Activated naive CD8-positive, alpha-beta T cell (primary cell): ENCODE measurements at regions not wholly inside any gene's neighbourhood (a gene's known extent, or its start where the extent isn't known, plus 50 kb on each side); places are given as distances from the start of the nearest gene placed in this dataset.
"Not testable (repeated sequence)": the region's sequence is repeated elsewhere in the genome, so short reads cannot be mapped to it uniquely, and the experiment has no call there.

Experiments used
- H3K27ac Mint-ChIP-seq: one replicate; pipeline ENCODE4 v1.8.0; 2021; ENCODE audit warnings: mixed read lengths
- H3K27me3 Mint-ChIP-seq: one replicate; pipeline ENCODE4 v1.8.0; 2021; ENCODE audit warnings: mixed read lengths
- H3K36me3 Mint-ChIP-seq: one replicate; pipeline ENCODE4 v1.8.0; 2021; ENCODE audit warnings: mixed read lengths
- H3K4me1 Mint-ChIP-seq: one replicate; pipeline ENCODE4 v1.8.0; 2021; ENCODE audit warnings: low read depth, mixed read lengths
- H3K4me3 Mint-ChIP-seq: one replicate; pipeline ENCODE4 v1.8.0; 2021; ENCODE audit warnings: mild to moderate bottlenecking, mixed read lengths
- H3K9me3 Mint-ChIP-seq: one replicate; pipeline ENCODE4 v1.8.0; 2021; ENCODE audit warnings: low read depth, mixed read lengths

- Mint-ChIP-seq H3K9me3 (no peaks in the 10 kb centered on the region), H3K4me1 (no peaks in the 10 kb centered on the region), H3K27ac (no peak overlapping the region), H3K4me3 (no peak overlapping the region), H3K36me3 (no peaks in the 10 kb centered on the region), H3K27me3 (peaks cover 6% of the 10 kb centered on the region)
Observed at GRCh38 chr20:36082315-36082915, 72.1 kb upstream of the EPB41L1 start.

- not testable (repeated sequence) for H3K4me1 Mint-ChIP-seq, H3K4me3 Mint-ChIP-seq, H3K27ac Mint-ChIP-seq, H3K36me3 Mint-ChIP-seq, H3K27me3 Mint-ChIP-seq, H3K9me3 Mint-ChIP-seq
Observed at GRCh38 chr20:36083200-36083599, 71.3 kb upstream of the EPB41L1 start.

- no peaks in the 10 kb centered on the region for H3K9me3 Mint-ChIP-seq
- H3K27ac Mint-ChIP-seq = no peak overlapping the region
- H3K4me3 Mint-ChIP-seq = no peak overlapping the region
- H3K36me3 Mint-ChIP-seq = no peaks in the 10 kb centered on the region
- no peaks in the 10 kb centered on the region for H3K4me1 Mint-ChIP-seq
- H3K27me3 Mint-ChIP-seq = peaks cover 10% of the 10 kb centered on the region
Observed at GRCh38 chr20:36084356-36084755, 70.2 kb upstream of the EPB41L1 start.

GRCh38 chr20:36084897-36085613 lies 69.5 kb upstream of the EPB41L1 start:
- Mint-ChIP-seq H3K36me3 (no peaks in the 10 kb centered on the region), H3K4me1 (no peaks in the 10 kb centered on the region), H3K27me3 (peaks cover 11% of the 10 kb centered on the region), H3K9me3 (no peaks in the 10 kb centered on the region), H3K4me3 (no peak overlapping the region), H3K27ac (no peak overlapping the region)

GRCh38 chr20:36085686-36086267 lies 68.8 kb upstream of the EPB41L1 start:
- Mint-ChIP-seq H3K27me3 (peaks cover 15% of the 10 kb centered on the region), H3K36me3 (no peaks in the 10 kb centered on the region), H3K4me3 (no peak overlapping the region), H3K9me3 (no peaks in the 10 kb centered on the region), H3K27ac (no peak overlapping the region), H3K4me1 (no peaks in the 10 kb centered on the region)

GRCh38 chr20:36086767-36087166 lies 67.8 kb upstream of the EPB41L1 start:
- Mint-ChIP-seq H3K9me3 (no peaks in the 10 kb centered on the region), H3K36me3 (no peaks in the 10 kb centered on the region), H3K27ac (no peak overlapping the region), H3K27me3 (peaks cover 22% of the 10 kb centered on the region), H3K4me3 (no peak overlapping the region), H3K4me1 (no peaks in the 10 kb centered on the region)

GRCh38 chr20:36090223-36090622 lies 64.3 kb upstream of the EPB41L1 start:
- no peak overlapping the region for H3K4me3 Mint-ChIP-seq
- H3K27me3 Mint-ChIP-seq = peaks cover 24% of the 10 kb centered on the region
- no peaks in the 10 kb centered on the region for H3K9me3 Mint-ChIP-seq
- H3K27ac Mint-ChIP-seq = no peak overlapping the region
- peaks cover 8% of the 10 kb centered on the region for H3K4me1 Mint-ChIP-seq
- H3K36me3 Mint-ChIP-seq = no peaks in the 10 kb centered on the region

- H3K27me3 Mint-ChIP-seq = peaks cover 23% of the 10 kb centered on the region
- no peaks in the 10 kb centered on the region for H3K9me3 Mint-ChIP-seq
- H3K27ac Mint-ChIP-seq = no peak overlapping the region
- H3K4me1 Mint-ChIP-seq = peaks cover 8% of the 10 kb centered on the region
- H3K4me3 Mint-ChIP-seq = peak overlapping the region; percentile 72
- no peaks in the 10 kb centered on the region for H3K36me3 Mint-ChIP-seq
Observed at GRCh38 chr20:36091561-36092397, 62.8 kb upstream of the EPB41L1 start.

GRCh38 chr20:36092398-36093024 lies 62.0 kb upstream of the EPB41L1 start:
- H3K4me1 Mint-ChIP-seq = peaks cover 8% of the 10 kb centered on the region
- peaks cover 23% of the 10 kb centered on the region for H3K27me3 Mint-ChIP-seq
- peak overlapping the region; percentile 96 for H3K4me3 Mint-ChIP-seq
- H3K27ac Mint-ChIP-seq = peak overlapping the region; percentile 50
- no peaks in the 10 kb centered on the region for H3K9me3 Mint-ChIP-seq
- no peaks in the 10 kb centered on the region for H3K36me3 Mint-ChIP-seq

- Mint-ChIP-seq H3K4me3 (peak overlapping the region; percentile 96), H3K9me3 (no peaks in the 10 kb centered on the region), H3K36me3 (no peaks in the 10 kb centered on the region), H3K27me3 (peaks cover 20% of the 10 kb centered on the region), H3K4me1 (peaks cover 8% of the 10 kb centered on the region), H3K27ac (peak overlapping the region; percentile 50)
Observed at GRCh38 chr20:36093025-36093803, 61.3 kb upstream of the EPB41L1 start.

GRCh38 chr20:36093804-36094145 lies 60.8 kb upstream of the EPB41L1 start:
- H3K4me3 Mint-ChIP-seq = peak overlapping the region; percentile 96
- no peak overlapping the region for H3K27ac Mint-ChIP-seq
- H3K4me1 Mint-ChIP-seq = peaks cover 8% of the 10 kb centered on the region
- H3K27me3 Mint-ChIP-seq = peaks cover 20% of the 10 kb centered on the region
- no peaks in the 10 kb centered on the region for H3K9me3 Mint-ChIP-seq
- H3K36me3 Mint-ChIP-seq = no peaks in the 10 kb centered on the region

- no peaks in the 10 kb centered on the region for H3K9me3 Mint-ChIP-seq
- peak overlapping the region; percentile 96 for H3K4me3 Mint-ChIP-seq
- no peak overlapping the region for H3K27ac Mint-ChIP-seq
- peaks cover 8% of the 10 kb centered on the region for H3K4me1 Mint-ChIP-seq
- H3K27me3 Mint-ChIP-seq = peaks cover 20% of the 10 kb centered on the region
- H3K36me3 Mint-ChIP-seq = no peaks in the 10 kb centered on the region
Observed at GRCh38 chr20:36094497-36094896, 60.0 kb upstream of the EPB41L1 start.

- Mint-ChIP-seq H3K27ac (no peak overlapping the region), H3K9me3 (no peaks in the 10 kb centered on the region), H3K36me3 (no peaks in the 10 kb centered on the region), H3K4me3 (no peak overlapping the region), H3K4me1 (peaks cover 8% of the 10 kb centered on the region), H3K27me3 (peaks cover 10% of the 10 kb centered on the region)
Observed at GRCh38 chr20:36096435-36096834, 58.1 kb upstream of the EPB41L1 start.
